Nephron (organoid): ENCODE measurements at regions not wholly inside any gene's neighbourhood (a gene's known extent, or its start where the extent isn't known, plus 50 kb on each side); places are given as distances from the start of the nearest gene placed in this dataset.

Source experiments
- H3K27ac Mint-ChIP-seq, 3 experiments: 2 replicates each; pipeline ENCODE4 v1.8.0; 2020; ENCODE audit warnings: mixed read lengths in 3 of 3, mild to moderate bottlenecking in 2 of 3, moderate library complexity in 1 of 3
- H3K27me3 Mint-ChIP-seq: 2 replicates; pipeline ENCODE4 v1.8.0; 2021; ENCODE audit warnings: low read depth, mild to moderate bottlenecking, moderate library complexity, mixed read lengths
- H3K36me3 Mint-ChIP-seq: 2 replicates; pipeline ENCODE4 v1.8.0; 2020; ENCODE audit warnings: low read depth, mixed read lengths
- H3K4me1 Mint-ChIP-seq: 2 replicates; pipeline ENCODE4 v1.8.0; 2020; ENCODE audit warnings: mixed read lengths
- H3K4me3 Mint-ChIP-seq, 3 experiments: 2 replicates each; pipeline ENCODE4 v1.8.0; 2020; ENCODE audit warnings: mild to moderate bottlenecking in 3 of 3, mixed read lengths in 3 of 3, moderate library complexity in 2 of 3
- H3K9me3 Mint-ChIP-seq: 2 replicates; pipeline ENCODE4 v1.8.0; 2020; ENCODE audit warnings: mixed read lengths
- CTCF ChIP-seq, 3 experiments: fragments of 200-600 bp; sonication (generic); IDR thresholded peaks; one replicate each; pipeline ENCODE4 v1.5.0; 2021; ENCODE audit warnings: antibody characterized with exemption in 3 of 3; ENCODE audit not compliant: unreplicated experiment in 3 of 3

GRCh38 chr20:7454047-7454446, 486.2 kb downstream of the HAO1 start:
- Mint-ChIP-seq H3K4me3 (no peak overlapping the region), H3K27me3 (no peaks in the 10 kb centered on the region), H3K9me3 (no peaks in the 10 kb centered on the region), H3K36me3 (no peaks in the 10 kb centered on the region), H3K4me1 (no peaks in the 10 kb centered on the region), H3K27ac (no peak overlapping the region)
- no peak for TF ChIP-seq CTCF (IDR thresholded peaks at IDR 0.05; ENCODE audit: unreplicated experiment in 3 of 3)

- H3K36me3 Mint-ChIP-seq, result no peaks in the 10 kb centered on the region
- H3K27ac Mint-ChIP-seq, result no peak overlapping the region
- H3K4me3 Mint-ChIP-seq, result no peak overlapping the region
- no peaks in the 10 kb centered on the region for H3K9me3 Mint-ChIP-seq
- H3K27me3 Mint-ChIP-seq, result no peaks in the 10 kb centered on the region
- no peaks in the 10 kb centered on the region for H3K4me1 Mint-ChIP-seq
- TF ChIP-seq CTCF (IDR thresholded peaks at IDR 0.05; ENCODE audit: unreplicated experiment in 3 of 3), result no peak
Measured at GRCh38 chr20:7458459-7458858, 481.8 kb downstream of the HAO1 start.

- Mint-ChIP-seq H3K4me1 (no peaks in the 10 kb centered on the region), H3K27ac (no peak overlapping the region), H3K9me3 (no peaks in the 10 kb centered on the region), H3K27me3 (no peaks in the 10 kb centered on the region), H3K36me3 (no peaks in the 10 kb centered on the region), H3K4me3 (no peak overlapping the region)
- no peak for TF ChIP-seq CTCF (IDR thresholded peaks at IDR 0.05; ENCODE audit: unreplicated experiment in 3 of 3)
Measured at GRCh38 chr20:7459083-7459482, 481.2 kb downstream of the HAO1 start.

- H3K4me1 Mint-ChIP-seq, result no peaks in the 10 kb centered on the region
- H3K4me3 Mint-ChIP-seq, result no peak overlapping the region
- H3K27ac Mint-ChIP-seq, result no peak overlapping the region
- H3K9me3 Mint-ChIP-seq, result no peaks in the 10 kb centered on the region
- TF ChIP-seq CTCF (IDR thresholded peaks at IDR 0.05; ENCODE audit: unreplicated experiment in 3 of 3), result no peak
- H3K27me3 Mint-ChIP-seq, result no peaks in the 10 kb centered on the region
- H3K36me3 Mint-ChIP-seq, result no peaks in the 10 kb centered on the region
Measured at GRCh38 chr20:7463290-7463689, 477.0 kb downstream of the HAO1 start.

GRCh38 chr20:7470912-7471311, 469.3 kb downstream of the HAO1 start:
- H3K36me3 Mint-ChIP-seq, result no peaks in the 10 kb centered on the region
- H3K9me3 Mint-ChIP-seq, result no peaks in the 10 kb centered on the region
- no peak overlapping the region for H3K27ac Mint-ChIP-seq
- H3K4me3 Mint-ChIP-seq, result no peak overlapping the region
- no peaks in the 10 kb centered on the region for H3K4me1 Mint-ChIP-seq
- H3K27me3 Mint-ChIP-seq, result peaks cover 4% of the 10 kb centered on the region
- TF ChIP-seq CTCF (IDR thresholded peaks at IDR 0.05; ENCODE audit: unreplicated experiment in 3 of 3), result no peak

- Mint-ChIP-seq H3K36me3 (no peaks in the 10 kb centered on the region), H3K27me3 (peaks cover 3% of the 10 kb centered on the region), H3K9me3 (peaks cover 10% of the 10 kb centered on the region), H3K4me1 (no peaks in the 10 kb centered on the region), H3K27ac (no peak overlapping the region), H3K4me3 (no peak overlapping the region)
- TF ChIP-seq CTCF (IDR thresholded peaks at IDR 0.05; ENCODE audit: unreplicated experiment in 3 of 3), result no peak
Measured at GRCh38 chr20:7490288-7490687, 450.0 kb downstream of the HAO1 start.
